HCT116 (cell line): ENCODE measurements at regions not wholly inside any gene's neighbourhood (a gene's known extent, or its start where the extent isn't known, plus 50 kb on each side); places are given as distances from the start of the nearest gene placed in this dataset.

ENCODE experiments used
- ATAC-seq: fragments of 200-7000 bp; cut with Tn5 transposase; 2 replicates; pipeline ENCODE4 v1.9.1; 2020; ENCODE audit warnings: mild to moderate bottlenecking, moderate library complexity
- BruUV-seq: library from RNA; stranded (reverse); fragments of 400-500 nt; replicated peaks from 2 replicates; lab custom pipeline; 2021; lab: Mats Ljungman, UMichigan
- CTCF ChIA-PET: fragments of 300-600 bp; sonication (Branson Sonifier 250); formaldehyde crosslinking; loops from one replicate; lab custom pipeline; 2021; ENCODE audit warnings: antibody characterized with exemption; lab: Charles Lee
- POLR2A ChIA-PET: fragments of 300-600, 350-600 bp; sonication (Branson Sonifier 250); formaldehyde crosslinking; loops from one replicate; lab custom pipeline; 2021; ENCODE audit warnings: antibody characterized with exemption; lab: Charles Lee
- RAD21 ChIA-PET, 2 experiments: fragments of 300-600 bp; sonication (Branson Sonifier 250); formaldehyde crosslinking; loops; one replicate each; lab custom pipeline; 2023; ENCODE audit warnings: low total read pairs in 2 of 2; ENCODE audit not compliant: uncharacterized antibody in 2 of 2, unreplicated experiment in 2 of 2, low non-redundant PET in 1 of 2; lab: Charles Lee
- DNase-seq: peaks from one replicate; pipeline ENCODE4 v3.0.0-alpha.2; 2010; ENCODE audit warnings: low read depth, low spot score
- H2AFZ ChIP-seq: fragments of 200-600 bp; shearing (Covaris generic), sonication (generic); 2 replicates; pipeline ENCODE4 v1.6.1; 2017; ENCODE audit warnings: low read depth, mixed run types, mixed read lengths, antibody characterized with exemption, low read length; ENCODE audit not compliant: poor library complexity, severe bottlenecking
- H3K27ac ChIP-seq: 2 replicates; pipeline ENCODE4 v1.5.1; 2012; ENCODE audit warnings: low read depth, low read length
- H3K27me3 ChIP-seq: fragments of 200-600 bp; sonication (generic); 2 replicates; pipeline ENCODE4 v1.6.1; 2016; ENCODE audit warnings: mixed run types, low read length, mixed read lengths; ENCODE audit not compliant: insufficient read depth
- H3K36me3 ChIP-seq, 2 experiments: fragments of 200-500 bp in 1 of 2; fragments of 200-600 bp in 1 of 2; sonication (Bioruptor generic) in 1 of 2; sonication (generic) in 1 of 2; 2 replicates each; pipeline versions ENCODE4 v1.5.1 to v1.6.1; 2014 to 2016; ENCODE audit warnings: low read length in 2 of 2, inconsistent platforms in 1 of 2, mixed read lengths in 1 of 2, mixed run types in 1 of 2; ENCODE audit not compliant: insufficient read depth in 2 of 2, control insufficient read depth in 1 of 2
- H3K4me1 ChIP-seq, 2 experiments: fragments of 200-600 bp in 1 of 2; sonication (generic) in 1 of 2; 2 replicates each; pipeline versions ENCODE4 v1.5.1 to v1.6.1; 2012 to 2017; ENCODE audit warnings: low read length in 2 of 2, inconsistent platforms in 1 of 2, mild to moderate bottlenecking in 1 of 2, mixed read lengths in 1 of 2, mixed run types in 1 of 2, moderate library complexity in 1 of 2; ENCODE audit not compliant: insufficient read depth in 2 of 2, control insufficient read depth in 1 of 2
- H3K4me2 ChIP-seq: fragments of 200-600 bp; sonication (generic); 2 replicates; pipeline ENCODE4 v1.6.1; 2017; ENCODE audit warnings: mixed run types, low read length, mixed read lengths
- H3K4me3 ChIP-seq, 2 experiments: fragments of 200-600 bp in 1 of 2; sonication (generic) in 1 of 2; replicated peaks in 1 of 2; 2 replicates each; pipeline ENCODE4 v1.5.1; 2011 to 2016; ENCODE audit warnings: low read length in 2 of 2, control low read depth in 1 of 2, low read depth in 1 of 2, mild to moderate bottlenecking in 1 of 2, mixed read lengths in 1 of 2, mixed run types in 1 of 2
- H3K79me2 ChIP-seq: fragments of 200-600 bp; sonication (generic); 2 replicates; pipeline ENCODE4 v1.6.1; 2017; ENCODE audit warnings: mild to moderate bottlenecking, mixed run types, low read length, moderate library complexity, mixed read lengths; ENCODE audit not compliant: insufficient read depth
- H3K9ac ChIP-seq: fragments of 200-600 bp; sonication (generic); 2 replicates; pipeline ENCODE4 v1.6.1; 2016; ENCODE audit warnings: low read length, mixed read lengths
- H3K9me2 ChIP-seq: fragments of 200-600 bp; sonication (generic), shearing (Covaris generic); 2 replicates; pipeline ENCODE4 v1.6.1; 2017; ENCODE audit warnings: mixed run types, mild to moderate bottlenecking, moderate library complexity; ENCODE audit not compliant: insufficient read depth
- H3K9me3 ChIP-seq, 2 experiments: fragments of 200-500 bp in 1 of 2; fragments of 200-600 bp in 1 of 2; sonication (Bioruptor generic) in 1 of 2; sonication (generic) in 1 of 2; 2 replicates each; pipeline ENCODE4 v1.6.1; 2014 to 2017; ENCODE audit warnings: low read length in 2 of 2, mixed read lengths in 2 of 2, inconsistent platforms in 1 of 2, low read depth in 1 of 2, mild to moderate bottlenecking in 1 of 2, mixed run types in 1 of 2, moderate library complexity in 1 of 2; ENCODE audit not compliant: control insufficient read depth in 1 of 2, insufficient read depth in 1 of 2
- H4K20me1 ChIP-seq: fragments of 200-600 bp; sonication (generic), shearing (Covaris generic); 2 replicates; pipeline ENCODE4 v1.6.1; 2017; ENCODE audit warnings: mixed run types, mild to moderate bottlenecking, moderate library complexity; ENCODE audit not compliant: insufficient read depth
- CEBPB ChIP-seq: IDR thresholded peaks from 2 replicates; pipeline ENCODE4 v1.6.1; 2012; ENCODE audit warnings: low read depth
- ELF1 ChIP-seq: IDR thresholded peaks from 2 replicates; pipeline ENCODE4 v1.6.1; 2012; ENCODE audit warnings: low read depth, borderline replicate concordance
- RAD21 ChIP-seq: IDR thresholded peaks from 2 replicates; pipeline ENCODE4 v1.6.1; 2012; ENCODE audit warnings: low read depth, mild to moderate bottlenecking
- REST ChIP-seq: IDR thresholded peaks from 2 replicates; pipeline ENCODE4 v1.6.1; 2012; ENCODE audit warnings: low read depth
- SIN3A ChIP-seq: IDR thresholded peaks from 2 replicates; pipeline ENCODE4 v1.6.1; 2012; ENCODE audit warnings: low read depth
- intact Hi-C: fragments of 100-400 bp; cut with micrococcal nuclease; formaldehyde crosslinking; loops from 2 replicates; pipeline ENCODE4 v1.10.0; 2022

GRCh38 chr22:27251563-27251962 lies 550.0 kb downstream of the MN1 start:
- Histone ChIP-seq H3K36me3 (no peaks in the 10 kb centered on the region), H4K20me1 (no peaks in the 10 kb centered on the region), H3K4me3 (no peak overlapping the region), H3K27me3 (no peaks in the 10 kb centered on the region; the same call in 1 of the 2 replicates), H3K9ac (no peak overlapping the region), H2AFZ (no peak overlapping the region), H3K27ac (no peak overlapping the region), H3K79me2 (no peaks in the 10 kb centered on the region), H3K9me3 (peaks cover 4 to 6% of the 10 kb centered on the region in 2 experiments; a peak in 2 of 4 replicates), H3K4me2 (no peak overlapping the region), H3K9me2 (no peaks in the 10 kb centered on the region), H3K4me1 (peaks cover 4 to 7% of the 10 kb centered on the region in 2 experiments; a peak in 2 of 4 replicates)
- ChIA-PET CTCF (no interaction called here), RAD21 (no interaction called here), POLR2A (no interaction called here)
- TF ChIP-seq REST, result no peak
- TF ChIP-seq SIN3A, result no peak
- no peak for TF ChIP-seq RAD21
- no peak for TF ChIP-seq ELF1
- TF ChIP-seq CEBPB, result no peak
- BruUV-seq, result no TSS peak
- intact Hi-C loops, result no loop called here
- ATAC-seq, result no peak
- no peak for DNase-seq
